Heart left ventricle (tissue), 13 donors: ENCODE measurements at regions not wholly inside any gene's neighbourhood (a gene's known extent, or its start where the extent isn't known, plus 50 kb on each side); places are given as distances from the start of the nearest gene placed in this dataset.

Experiments used
- CTCF ChIP-seq, 12 donors: fragments of 200-600 bp; sonication (generic) in 4 of 12; IDR thresholded peaks; one replicate each; pipeline versions ENCODE4 v1.5.0 to v1.8.0; 2018 to 2022; ENCODE audit warnings: antibody characterized with exemption in 12 of 12, mild to moderate bottlenecking in 5 of 12
- POLR2A ChIP-seq, 2 donors: fragments of 450-650 bp; IDR thresholded peaks; one replicate each; pipeline ENCODE4 v1.6.1; 2017; ENCODE audit warnings: antibody characterized with exemption in 2 of 2, mild to moderate bottlenecking in 2 of 2, moderate library complexity in 2 of 2
- donor health status: ischemic (EF 13 %, LVEDD 7.1; RV severe dilation, severe dysfunction).
- donor health status: DM: no; HTN: yes; CAD: no.
- donor health status: DM: no; HTN: no; CAD: no.
- donor health status: ischemic (EF 25% LVEDD 6.9; RV normal size, moderate dysfunction).
- donor health status: ischemic (EF 25% LVEDD 5.7; RV mildly dilated, moderate dysfunction).
- donor health status: ischemic (EF 35%, LVEDD 5.7; RV mildly dilated, moderate dysfunction).
- donor health status: nonischemic (EF 11% LVEDD 7.7; RV severe dilation, severe dysfunction).
- donor health status: DM: yes; HTN: yes; CAD: no.
- donor health status: PGD.
- donor health status: ischemic (EF 29% LVEDD 5.4; RV normal size, mild dysfunction).
- donor health status: nonischemic (EF 23%, LVEDD 6.1; RV moderate dilation, normal function).

GRCh38 chr9:75541734-75542133 is 348.7 kb upstream of the PCSK5 start:
- TF ChIP-seq CTCF (IDR thresholded peaks at IDR 0.05) (no peak), POLR2A (IDR thresholded peaks at IDR 0.05) (no peak)
